HG02642 (cell line): ENCODE measurements at regions not wholly inside any gene's neighbourhood (a gene's known extent, or its start where the extent isn't known, plus 50 kb on each side); places are given as distances from the start of the nearest gene placed in this dataset.

Experiments
- ATAC-seq: cut with Tn5 transposase; IDR thresholded peaks from one replicate; pipeline ENCODE4 v1.9.1; 2021; ENCODE audit warnings: mild to moderate bottlenecking; ENCODE audit not compliant: unreplicated experiment, poor library complexity

DNA sequence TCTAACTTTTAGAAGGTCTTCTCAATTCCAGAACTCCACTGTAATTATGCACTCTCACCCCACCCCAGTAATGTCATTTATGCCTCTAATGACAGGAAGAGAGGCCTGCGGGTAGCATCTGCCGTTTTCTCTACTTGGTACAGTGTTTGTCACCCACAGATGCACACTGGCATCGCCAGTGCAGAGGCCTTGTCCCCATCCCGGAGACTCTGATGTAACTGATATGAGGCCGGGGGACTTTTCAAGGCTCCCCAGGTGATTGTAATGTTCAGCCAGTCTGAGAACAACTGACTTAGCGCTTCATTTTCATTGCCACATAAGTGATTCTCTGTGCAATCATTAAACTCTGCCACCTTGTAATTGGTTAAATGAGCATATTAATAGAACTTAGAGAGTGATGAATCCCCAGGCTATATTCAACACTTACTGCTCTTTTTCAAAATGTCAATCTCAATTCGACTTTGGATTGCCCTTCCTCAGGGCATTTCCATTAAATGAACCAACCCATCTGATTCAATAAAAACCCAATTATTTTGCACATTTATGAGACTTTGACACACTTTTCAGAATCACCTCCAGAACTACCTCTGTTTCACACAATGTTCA, 113.2 kb downstream of the HERPUD2 start:
- no peak for ATAC-seq

DNA sequence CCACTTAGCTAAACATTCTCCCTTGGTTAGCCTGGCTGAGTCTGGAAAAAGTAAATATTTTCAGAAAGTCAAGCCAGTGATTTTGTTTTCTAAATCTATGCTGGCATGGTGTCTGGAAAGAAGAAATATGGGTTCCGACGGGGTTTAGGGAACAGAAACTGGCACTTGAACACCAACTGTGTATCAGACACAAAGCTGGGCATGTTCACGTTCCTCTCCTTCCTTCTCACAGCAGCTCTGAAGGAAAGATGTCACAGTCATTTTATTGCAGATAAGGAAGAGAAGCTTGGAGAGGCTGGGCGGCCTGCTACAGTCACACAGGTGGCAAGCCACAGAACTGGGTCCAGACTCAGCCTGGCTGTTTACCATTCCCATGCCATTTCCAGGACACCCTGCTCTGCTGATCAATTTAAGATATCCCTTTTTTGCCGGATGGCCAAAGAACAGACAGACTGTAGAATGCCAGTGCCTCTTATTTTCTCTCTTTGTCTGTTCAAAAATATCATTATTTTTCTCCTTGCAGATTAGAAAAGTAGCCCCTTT, 118.8 kb downstream of the HERPUD2 start:
- no peak for ATAC-seq

DNA sequence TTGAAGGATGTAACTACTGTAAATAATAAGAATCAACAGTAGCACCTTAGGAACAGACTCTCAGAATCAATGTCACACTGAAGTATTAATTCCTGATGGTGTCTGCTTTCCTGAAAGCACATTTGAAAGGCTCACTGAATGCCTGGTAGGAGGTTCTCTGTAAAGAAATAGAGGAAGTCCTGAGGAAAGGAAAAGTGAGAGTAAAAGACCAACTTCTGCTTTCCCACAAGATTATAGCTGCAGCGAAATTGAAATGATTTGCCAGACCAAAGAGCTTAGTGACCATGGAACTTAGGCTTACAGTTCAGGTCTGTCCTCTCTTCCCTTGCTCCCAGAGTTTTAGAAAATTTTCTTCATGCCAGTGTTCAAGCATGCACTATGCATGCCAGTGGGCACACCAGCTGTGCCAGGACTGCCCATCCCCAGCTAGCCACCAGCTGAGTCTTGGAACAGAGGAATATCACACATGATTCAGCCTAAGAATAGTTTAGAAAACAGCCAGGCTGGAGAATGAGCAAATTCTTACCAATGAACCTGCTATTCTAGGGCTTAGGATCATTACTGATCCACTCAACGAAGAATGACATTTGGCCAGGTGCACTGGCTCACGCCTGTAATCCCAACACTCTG, 123.2 kb downstream of the HERPUD2 start:
- no peak for ATAC-seq

DNA sequence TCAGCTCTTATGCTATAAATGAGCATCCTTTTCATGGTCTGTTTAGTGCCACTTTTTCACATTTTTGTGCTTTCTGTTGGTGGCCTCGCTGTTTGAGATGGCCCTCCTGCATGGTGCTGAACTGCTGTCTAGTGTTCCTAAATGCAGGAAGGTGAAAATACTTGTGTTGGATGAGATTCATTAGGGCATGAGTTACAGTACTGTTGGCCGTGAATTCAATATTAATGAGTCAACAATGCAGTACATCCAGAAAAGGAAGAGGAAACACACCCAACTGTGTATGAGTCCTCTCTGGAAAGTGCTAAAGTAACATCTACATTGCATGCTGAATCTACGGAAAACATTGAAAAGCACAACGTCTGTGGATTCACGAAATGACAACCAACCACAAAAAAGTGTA, 124.0 kb downstream of the HERPUD2 start:
- no peak for ATAC-seq

DNA sequence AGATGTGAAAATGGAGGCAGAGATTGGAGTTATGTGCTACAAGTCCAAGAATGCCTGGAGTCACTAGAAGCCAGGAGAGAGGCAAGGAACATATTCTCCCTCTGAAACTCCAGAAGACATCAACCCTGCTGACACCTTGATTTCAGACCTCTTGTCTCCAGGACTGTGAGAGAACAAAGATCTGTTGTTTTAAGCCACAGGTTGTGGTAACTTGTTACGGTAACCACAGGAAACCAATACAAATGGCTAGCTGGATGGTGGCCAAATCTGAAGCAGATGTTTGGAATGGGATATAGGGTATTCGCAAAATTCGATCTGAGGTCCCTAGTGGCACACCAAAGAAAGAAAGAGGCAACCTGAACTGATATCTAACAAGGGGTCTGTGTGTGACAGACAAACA, 129.0 kb downstream of the HERPUD2 start:
- no peak for ATAC-seq

DNA sequence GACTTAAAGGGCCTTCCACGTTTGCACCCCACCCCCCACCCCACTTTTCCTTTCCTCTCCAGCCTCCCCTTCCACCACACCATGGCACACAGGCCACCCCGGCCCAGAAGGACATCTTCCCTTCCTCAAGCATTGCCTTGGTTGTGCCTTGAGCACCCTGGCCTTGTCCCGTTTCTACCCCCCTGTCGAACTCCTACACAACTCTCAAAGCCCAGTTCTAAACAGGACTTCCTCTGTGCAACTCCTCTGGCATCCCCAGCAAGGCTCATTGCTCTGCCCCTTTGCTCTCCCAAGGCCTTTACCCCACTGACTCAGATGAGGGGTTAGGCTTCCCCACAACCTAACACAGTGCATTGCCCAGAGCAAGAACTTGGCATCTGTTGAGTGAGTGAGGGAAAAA, 136.1 kb downstream of the HERPUD2 start:
- no peak for ATAC-seq

DNA sequence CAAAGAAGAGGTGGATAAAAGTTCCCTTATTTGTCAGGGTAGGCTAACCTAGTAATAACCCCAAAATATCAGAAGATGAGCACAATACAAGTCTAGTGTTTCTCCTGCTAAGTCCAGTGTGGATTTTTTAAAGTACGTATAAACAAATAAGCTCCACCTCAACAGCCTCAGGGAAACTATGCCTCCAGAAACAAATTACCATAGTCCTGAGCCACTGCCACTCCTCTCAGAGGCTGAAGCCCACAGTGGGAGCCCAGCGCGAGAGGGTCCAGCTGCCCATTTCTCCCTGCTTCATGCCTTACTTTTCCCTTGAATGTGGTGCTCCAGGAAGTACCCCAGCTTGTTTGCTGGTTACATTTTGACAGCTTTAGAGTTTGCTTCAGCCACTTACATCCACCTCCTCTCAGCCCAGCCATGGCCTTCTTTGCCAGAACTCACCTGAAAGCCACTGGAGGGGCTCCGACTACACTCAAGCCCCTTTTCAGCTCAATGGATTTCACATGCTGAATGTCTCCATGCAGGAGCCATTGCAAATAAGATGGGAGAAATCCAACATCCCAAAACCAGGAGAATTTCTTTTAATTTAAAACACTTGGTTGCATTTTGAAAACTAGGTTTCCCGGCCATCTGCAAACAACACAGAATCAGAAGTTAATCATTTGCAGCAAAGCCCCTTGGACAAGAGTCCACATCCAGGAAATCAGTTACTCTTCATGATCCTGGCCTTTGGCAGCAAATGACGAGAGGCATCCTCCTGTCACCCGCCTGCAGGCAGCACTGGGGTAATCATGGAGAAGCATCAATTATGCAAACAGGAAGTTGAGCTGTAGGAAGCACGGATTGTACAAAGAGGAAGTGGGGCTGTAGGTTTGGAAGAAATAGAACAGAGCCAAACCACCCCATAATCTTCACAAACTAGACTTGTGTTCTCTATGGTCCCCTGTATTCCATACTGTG, 138.1 kb downstream of the HERPUD2 start:
- ATAC-seq: no peak

DNA sequence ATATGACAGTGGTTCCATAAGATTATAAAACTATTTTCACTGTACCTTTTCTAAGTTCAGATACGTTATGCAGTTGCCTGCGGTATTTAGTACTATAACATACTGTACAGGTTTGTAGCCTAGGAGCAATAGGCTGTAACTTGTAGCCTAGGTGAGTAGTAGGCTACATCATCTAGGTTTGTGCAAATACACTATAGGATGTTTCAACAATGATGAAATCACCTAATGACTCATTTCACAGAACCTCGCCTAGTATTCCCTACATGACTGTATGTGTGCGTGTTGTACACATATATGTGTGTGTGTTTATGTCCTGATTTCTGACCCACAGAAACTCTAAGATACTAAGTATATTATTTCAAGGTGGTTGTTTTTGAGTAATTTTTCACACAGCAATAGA, 139.0 kb downstream of the HERPUD2 start:
- ATAC-seq: no peak

DNA sequence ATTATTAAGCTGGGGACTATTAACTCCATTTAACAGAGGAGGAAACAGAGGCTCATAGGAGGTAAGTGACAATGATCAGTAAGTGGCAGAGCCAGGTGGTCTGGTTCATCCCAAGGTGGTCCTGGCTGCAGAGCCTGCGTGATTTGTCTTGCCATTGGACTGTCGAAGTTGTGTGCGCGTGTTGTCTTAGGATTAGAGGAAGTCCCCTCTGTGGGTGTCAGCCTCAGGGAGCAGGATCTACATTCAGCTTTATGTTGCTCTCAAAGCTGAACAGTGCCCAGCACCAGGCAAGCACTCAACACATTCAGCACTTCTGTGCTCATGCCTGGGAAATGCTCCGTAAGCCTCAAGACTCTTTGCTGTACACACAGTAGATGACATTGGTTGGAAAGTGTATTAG, 139.5 kb downstream of the HERPUD2 start:
- ATAC-seq: no peak

DNA sequence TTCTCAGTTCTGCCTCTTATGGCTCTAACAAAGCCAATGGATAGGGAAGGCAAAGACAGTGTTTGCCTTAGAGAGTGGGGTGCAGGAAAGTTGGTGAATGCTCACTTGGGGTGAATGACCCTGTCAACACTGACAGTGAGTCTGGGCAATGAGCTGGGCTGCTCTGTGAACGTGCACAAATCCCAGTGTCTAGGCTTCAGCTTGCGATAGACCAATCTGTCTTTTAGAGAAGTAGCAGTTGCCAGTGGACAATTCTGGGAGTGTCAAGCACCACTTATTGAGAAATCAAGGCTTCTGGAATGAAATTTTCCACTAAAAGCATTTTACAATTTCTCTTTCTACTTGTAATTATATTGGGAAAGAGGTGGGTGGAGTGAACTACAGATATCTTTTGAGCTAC, 141.4 kb downstream of the HERPUD2 start:
- no peak for ATAC-seq

DNA sequence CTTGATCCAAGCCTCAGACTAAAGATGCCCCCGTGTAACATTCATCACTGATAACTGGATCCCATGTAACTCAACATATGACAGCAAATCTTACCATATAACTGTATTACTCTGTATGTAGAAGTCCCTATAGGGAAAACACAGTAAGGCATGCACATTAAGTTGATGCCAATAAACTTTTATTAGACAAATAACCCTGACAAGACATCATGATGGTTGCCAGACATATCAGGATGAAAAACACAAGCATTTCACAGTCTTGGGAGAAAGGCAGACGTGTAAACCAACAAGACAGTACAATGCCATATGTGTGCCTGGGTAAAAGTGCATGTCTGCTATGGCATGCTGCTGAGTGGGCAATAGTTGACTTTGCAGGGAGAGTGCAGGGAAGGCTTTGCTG, 142.2 kb downstream of the HERPUD2 start:
- no peak for ATAC-seq

DNA sequence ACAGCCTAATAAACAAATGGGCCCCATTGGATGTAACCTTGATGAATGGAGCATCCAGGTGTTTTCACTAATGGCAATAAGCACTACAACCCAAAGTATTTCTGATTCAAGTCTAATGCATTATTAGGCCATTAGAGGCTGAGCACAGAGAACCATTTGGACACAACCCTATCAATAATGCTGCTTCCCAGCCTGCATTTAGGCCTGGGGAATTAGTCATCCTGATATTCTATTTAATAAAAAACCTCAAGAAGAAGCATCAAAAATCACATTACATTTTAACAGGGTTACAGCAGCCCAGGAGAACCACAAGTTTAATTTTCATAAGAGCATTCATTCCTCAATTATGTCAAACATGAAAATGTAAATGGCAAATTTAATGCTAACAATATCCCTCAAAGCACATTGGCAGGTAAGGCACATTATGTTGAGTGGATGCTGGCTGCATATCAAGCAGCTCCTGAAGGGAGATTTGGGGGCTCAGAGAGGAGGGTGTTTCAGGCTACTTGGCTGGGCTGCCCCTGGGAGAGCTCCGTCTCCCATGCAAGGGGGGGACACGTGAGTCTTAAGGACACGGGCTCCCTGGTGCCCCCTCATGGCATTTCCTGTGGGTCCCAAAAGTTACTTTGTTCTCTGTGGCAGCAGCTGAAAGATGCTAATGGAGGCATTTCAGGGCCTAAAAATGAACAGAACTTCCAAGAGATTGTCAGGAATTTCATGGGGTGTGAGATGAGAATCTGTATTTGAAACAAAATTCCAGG, 143.4 kb downstream of the HERPUD2 start:
- no peak for ATAC-seq

DNA sequence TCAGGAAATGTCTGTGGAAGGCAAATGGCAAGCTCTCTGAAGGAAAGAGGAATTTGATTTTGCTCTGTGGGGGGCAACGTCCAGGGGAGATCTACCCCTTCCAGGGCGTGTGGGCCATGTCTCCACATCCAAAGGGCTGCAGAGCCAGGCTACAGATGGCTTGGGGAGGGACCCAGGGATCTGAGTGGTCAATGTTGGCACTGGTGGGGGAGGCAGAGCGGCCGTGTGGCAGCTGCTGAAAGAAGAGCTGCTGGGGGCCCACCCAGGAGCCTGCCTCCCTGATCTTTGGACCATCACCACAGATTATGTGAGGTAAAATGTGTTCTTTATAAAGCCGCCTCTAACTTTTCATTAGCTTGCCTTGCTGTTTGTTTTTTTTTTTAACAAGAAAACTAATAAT, 144.1 kb downstream of the HERPUD2 start:
- no peak for ATAC-seq

DNA sequence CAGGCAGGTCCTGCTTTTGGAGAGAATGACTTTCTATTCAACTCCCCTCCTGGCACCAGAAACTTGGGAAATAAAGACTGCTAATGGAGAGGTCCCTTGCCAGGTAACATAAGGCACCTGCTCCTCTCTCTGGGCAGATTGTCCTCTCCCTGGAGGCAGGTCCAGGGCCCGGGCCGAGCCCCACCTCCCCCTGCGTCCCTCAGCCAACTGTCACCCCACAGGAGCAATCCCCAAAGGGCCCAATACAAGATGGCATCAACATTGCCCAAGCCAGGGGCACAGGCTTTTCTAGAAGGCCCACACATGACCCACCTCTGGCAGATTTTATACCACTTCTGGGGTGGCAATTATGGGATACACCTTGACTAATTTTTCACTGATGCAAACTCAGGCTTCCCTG, 145.2 kb downstream of the HERPUD2 start:
- ATAC-seq: no peak

DNA sequence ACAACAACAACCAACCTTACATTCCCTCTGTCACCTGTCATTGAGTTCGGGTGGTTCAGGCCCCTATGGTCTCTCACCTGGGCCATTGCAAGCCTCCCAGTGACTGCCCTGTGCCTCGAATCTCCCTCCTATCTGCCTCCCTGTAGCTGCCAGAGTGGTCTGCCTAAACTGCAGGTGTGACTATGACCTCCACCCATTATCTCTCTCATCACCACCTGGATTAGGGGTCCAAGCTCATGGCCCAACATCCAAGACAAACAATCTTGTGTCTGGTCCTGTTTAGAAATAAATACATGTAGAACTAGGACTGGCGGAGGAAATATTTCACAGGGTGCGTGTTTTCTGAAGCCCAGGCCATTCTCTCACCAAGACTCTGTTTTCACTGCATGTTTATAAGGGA, 146.6 kb downstream of the HERPUD2 start:
- ATAC-seq: no peak

DNA sequence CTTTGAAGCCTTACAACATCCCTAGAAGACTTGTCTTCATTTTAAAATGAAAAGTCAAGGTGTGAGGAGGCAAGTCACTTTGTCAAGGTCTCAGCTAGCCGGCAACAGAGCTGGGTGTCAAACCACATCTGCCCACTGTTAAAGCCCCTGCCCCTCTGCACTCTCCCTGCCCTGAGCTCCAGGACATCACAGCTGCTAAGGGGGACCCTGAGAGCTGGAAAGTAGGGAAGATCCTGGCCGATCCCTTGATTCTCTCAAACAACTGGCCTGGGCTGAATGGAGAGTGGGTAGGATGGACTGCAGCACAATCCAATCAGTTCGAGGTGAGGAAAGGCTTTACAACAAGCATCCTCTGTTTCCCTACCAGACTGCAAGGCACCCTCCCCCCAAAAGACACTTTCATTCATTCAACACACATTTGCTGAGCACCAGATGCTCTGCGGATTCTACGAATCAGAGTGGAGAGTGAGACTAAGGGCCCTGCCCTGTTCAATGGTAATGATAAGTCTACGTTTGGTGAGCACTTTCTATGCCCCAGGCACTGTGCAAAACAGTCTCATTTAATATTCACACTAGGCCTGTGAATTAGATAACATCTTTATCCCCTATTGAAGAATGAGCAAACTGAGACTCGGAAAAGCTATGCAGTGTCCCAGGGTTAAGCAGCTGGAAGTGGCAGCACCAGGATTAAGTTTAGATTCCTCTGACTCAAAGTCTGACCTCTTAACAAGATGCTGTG, 148.1 kb downstream of the HERPUD2 start:
- no peak for ATAC-seq

DNA sequence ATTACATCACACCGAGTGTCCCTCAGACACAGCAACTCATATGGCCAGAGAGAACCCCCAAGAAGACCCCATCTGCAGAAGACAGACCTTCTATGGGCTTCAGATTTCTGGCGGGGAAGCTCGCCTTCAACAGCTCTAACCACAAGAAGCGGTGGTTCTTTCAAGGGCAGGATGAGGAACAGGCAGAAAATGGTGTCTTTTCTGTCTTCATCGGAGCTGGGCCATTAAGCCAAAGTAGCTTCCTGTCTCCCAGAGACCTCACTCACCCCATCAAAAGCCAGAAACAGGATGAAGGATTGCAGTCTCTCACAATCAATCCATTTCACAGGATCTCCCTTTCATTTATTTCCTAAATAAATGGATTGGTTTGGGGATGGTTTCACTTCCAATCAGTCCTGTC, 149.1 kb downstream of the HERPUD2 start:
- no peak for ATAC-seq

DNA sequence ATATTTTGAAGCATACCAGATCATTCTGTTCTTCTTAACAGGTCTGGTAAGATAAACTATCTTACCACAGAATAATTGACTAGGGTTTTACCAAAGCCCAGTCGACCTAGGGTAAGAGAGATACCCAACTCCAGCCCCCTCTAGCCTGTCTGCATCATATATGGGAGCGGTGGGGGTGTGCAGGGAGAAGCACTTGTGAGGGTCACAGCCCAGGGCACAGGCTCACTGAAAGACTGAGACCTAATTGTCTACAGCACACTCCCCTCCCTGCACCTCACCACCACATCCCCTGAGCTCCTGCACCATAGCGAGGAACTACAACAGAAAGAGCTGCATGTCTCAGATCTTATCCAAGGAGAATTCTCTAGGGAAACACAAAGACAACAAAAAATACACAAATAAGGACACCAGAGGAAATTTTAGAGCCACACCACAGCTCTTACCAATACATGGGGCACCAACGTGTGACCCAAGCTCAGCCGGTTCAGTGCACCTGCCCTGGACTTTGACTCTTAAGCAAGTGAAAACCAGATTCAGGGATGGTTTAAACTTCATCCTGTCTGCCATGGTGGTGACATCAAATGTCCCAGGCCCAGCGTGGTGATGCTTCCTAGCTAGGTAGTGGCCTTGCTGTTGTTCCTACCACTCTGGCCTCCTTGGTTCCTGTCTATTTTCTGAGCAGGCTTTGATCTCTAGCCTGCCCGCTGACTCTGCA, 150.8 kb downstream of the HERPUD2 start:
- ATAC-seq: no peak
